Endothelial cell of umbilical vein (primary cell): ENCODE measurements at regions not wholly inside any gene's neighbourhood (a gene's known extent, or its start where the extent isn't known, plus 50 kb on each side); places are given as distances from the start of the nearest gene placed in this dataset.

Source experiments
- CTCF ChIP-seq, 2 donors: IDR thresholded peaks; 1 replicate in 1 of 2; 2 replicates in 1 of 2; pipeline ENCODE4 v1.5.1; 2011; ENCODE audit warnings: low read length in 2 of 2, mild to moderate bottlenecking in 2 of 2, moderate library complexity in 2 of 2, control low read depth in 1 of 2, inconsistent platforms in 1 of 2, low read depth in 1 of 2; ENCODE audit not compliant: insufficient read depth in 1 of 2; ENCODE audit errors: extremely low read depth in 1 of 2
- EZH2 ChIP-seq: IDR thresholded peaks from 2 replicates; pipeline ENCODE4 v1.6.1; 2012; ENCODE audit warnings: borderline replicate concordance, low read depth, mild to moderate bottlenecking, moderate library complexity, low read length, inconsistent platforms; ENCODE audit not compliant: severe bottlenecking
- FOS ChIP-seq: IDR thresholded peaks from 2 replicates; pipeline ENCODE4 v1.6.1; 2011; ENCODE audit warnings: mild to moderate bottlenecking, low read length, moderate library complexity, borderline replicate concordance; ENCODE audit not compliant: insufficient read depth
- GATA2 ChIP-seq: IDR thresholded peaks from 2 replicates; pipeline ENCODE4 v1.7.0; 2011; ENCODE audit warnings: low read depth, mild to moderate bottlenecking, moderate library complexity, mixed read lengths, low read length; ENCODE audit not compliant: insufficient read length, insufficient read depth
- JUN ChIP-seq: IDR thresholded peaks from 2 replicates; pipeline ENCODE4 v1.6.1; 2011; ENCODE audit warnings: borderline replicate concordance, low read depth; ENCODE audit not compliant: insufficient read length, insufficient read depth
- MYC ChIP-seq: IDR thresholded peaks from one replicate; pipeline ENCODE4 v1.6.1; 2011; ENCODE audit warnings: mild to moderate bottlenecking, low read depth, low read length
- POLR2A ChIP-seq: IDR thresholded peaks from 2 replicates; pipeline ENCODE4 v1.6.1; 2012; ENCODE audit warnings: low read depth, mild to moderate bottlenecking, control low read depth, low read length
- POLR2AphosphoS5 ChIP-seq: IDR thresholded peaks from 2 replicates; pipeline ENCODE4 v1.6.1; 2012; ENCODE audit warnings: low read depth, mild to moderate bottlenecking, control low read depth, low read length, moderate library complexity; ENCODE audit not compliant: insufficient read depth
- TF ChIP-seq, protein P1 (sequence below): IDR thresholded peaks from 2 replicates; pipeline ENCODE4 v1.6.1; 2011; ENCODE audit not compliant: insufficient read depth, insufficient read length

DNA sequence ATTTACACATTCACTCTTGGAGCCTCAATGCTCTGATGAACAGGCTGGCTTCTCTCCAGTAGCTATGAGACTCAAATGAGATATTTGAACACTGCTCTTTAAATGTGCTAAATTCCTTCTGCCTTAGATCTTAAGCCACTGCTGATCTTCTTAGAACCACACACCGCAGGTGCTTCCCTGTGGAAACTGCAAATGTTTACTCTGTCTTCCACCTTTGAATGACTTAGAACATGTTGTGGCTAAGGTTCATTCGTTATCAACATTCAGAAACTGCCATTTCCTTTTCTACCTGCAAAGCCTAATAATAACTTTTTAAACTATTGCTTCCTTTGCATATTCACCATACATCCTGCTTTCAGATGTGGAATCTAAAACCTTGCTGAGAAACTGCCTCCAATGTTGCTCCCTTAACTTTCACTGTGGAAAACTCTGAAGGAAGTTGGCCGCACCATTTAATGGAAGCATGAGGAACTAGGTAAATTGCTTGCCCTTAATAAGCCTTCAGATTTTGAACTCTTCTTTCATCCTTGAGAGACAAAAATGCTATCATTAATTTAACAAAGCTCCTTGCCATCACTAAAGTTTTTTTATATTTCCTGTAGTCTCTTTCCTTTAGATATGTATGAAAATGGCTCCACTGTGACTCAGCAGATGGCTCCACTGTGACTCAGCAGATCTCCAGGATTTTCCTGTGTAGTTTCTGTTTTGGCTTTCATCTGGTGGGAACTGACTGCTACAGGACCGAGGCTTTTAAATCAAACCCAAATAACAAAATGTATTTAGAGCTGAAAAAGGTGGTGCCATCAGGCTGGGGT lies 143.8 kb downstream of the TNFSF18 start:
- TF ChIP-seq CTCF (IDR thresholded peaks at IDR 0.05; ENCODE audit: extremely low read depth in 1 of 2, insufficient read depth in 1 of 2, low read depth in 1 of 2, low read length in 2 of 2) (no peak), GATA2 (peak; percentile 87), EZH2 (no peak), POLR2A (peak; percentile 58), POLR2AphosphoS5 (peak; percentile 91), MYC (no peak), JUN (peak; percentile 83), FOS (peak; percentile 90)
- TF ChIP-seq, protein P1, sequence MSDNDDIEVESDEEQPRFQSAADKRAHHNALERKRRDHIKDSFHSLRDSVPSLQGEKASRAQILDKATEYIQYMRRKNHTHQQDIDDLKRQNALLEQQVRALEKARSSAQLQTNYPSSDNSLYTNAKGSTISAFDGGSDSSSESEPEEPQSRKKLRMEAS, result no peak
